ENCODE measurements at regions not wholly inside any gene's neighbourhood (a gene's known extent, or its start where the extent isn't known, plus 50 kb on each side); places are given as distances from the start of the nearest gene placed in this dataset.

- no peaks in the 10 kb centered on the region for H3K79me1 ChIP-seq (ENCODE audit: low read depth in 1 of 2, low read length in 2 of 2)
- CTCF ChIA-PET = interaction anchor here (0.8 kb wide), 1 partner anchor 401 kb away, joined by 3 read pairs; the partner anchor contains the start of gene UBE2E3
- H2BK15ac ChIP-seq (ENCODE audit: low read depth, low read length) = no peak overlapping the region; the same call in 2 of the 3 replicates
- H3K27ac ChIP-seq (ENCODE audit: insufficient read depth, low read length) = no peak overlapping the region
- H3K56ac ChIP-seq (ENCODE audit: extremely low read depth, insufficient read depth, low read length) = no peak overlapping the region
- H4K20me1 ChIP-seq (ENCODE audit: insufficient read depth, low read length) = no peaks in the 10 kb centered on the region
- H2AK5ac ChIP-seq (ENCODE audit: low read depth, low read length) = no peak overlapping the region
- H3K14ac ChIP-seq (replicated peaks; ENCODE audit: low read depth, low read length) = no peak overlapping the region
- no peak overlapping the region for H3K18ac ChIP-seq (ENCODE audit: low read depth, low read length)
- H2AFZ ChIP-seq (replicated peaks; ENCODE audit: low read length, poor library complexity) = no peak overlapping the region
- no peak overlapping the region for H4K5ac ChIP-seq (ENCODE audit: low read depth, low read length)
- DNase-seq = no peak
- H2BK20ac ChIP-seq (ENCODE audit: low read depth, low read length) = no peak overlapping the region
- TF ChIP-seq MXI1 (IDR thresholded peaks at IDR 0.05; ENCODE audit: borderline replicate concordance, low read depth, low read length) (no peak), BHLHE40 (IDR thresholded peaks at IDR 0.05; ENCODE audit: low read depth, low read length) (no peak), ELK1 (IDR thresholded peaks at IDR 0.05; ENCODE audit: borderline replicate concordance, low read depth, low read length) (no peak), RCOR1 (IDR thresholded peaks at IDR 0.05; ENCODE audit: insufficient replicate concordance, low read length) (no peak)
- no peak overlapping the region for H3K9ac ChIP-seq (ENCODE audit: low read depth, low read length)
- ATAC-seq (ENCODE audit: low read depth) = no peak
- dilution Hi-C loops (cut with HindIII; ENCODE audit: low sequenced_read_pairs, unreplicated experiment) = no loop called here
- H3K4me2 ChIP-seq (ENCODE audit: low read depth, low read length) = no peak overlapping the region
- POLR2A ChIA-PET (ENCODE audit: unreplicated experiment) = no interaction called here
- no peak overlapping the region for H3K4me3 ChIP-seq (ENCODE audit: insufficient read depth, low read depth, low read length)
- no peak overlapping the region for H4K91ac ChIP-seq (ENCODE audit: insufficient read depth, low read depth, low read length)
- in situ Hi-C loops (cut with MboI; ENCODE audit: low sequenced_read_pairs) = no loop called here
- H2AK9ac ChIP-seq (replicated peaks; ENCODE audit: low read depth, low read length, poor library complexity) = no peak overlapping the region
- no peaks in the 10 kb centered on the region for H3K9me3 ChIP-seq (ENCODE audit: control insufficient read depth, insufficient read depth, low read length)
- peaks cover 3% of the 10 kb centered on the region; the same call in 1 of the 2 replicates for H3K9me1 ChIP-seq (ENCODE audit: insufficient read depth, low read length)
- no peak overlapping the region for H3K23ac ChIP-seq (ENCODE audit: low read depth, low read length)
- H4K8ac ChIP-seq (ENCODE audit: low read depth in 2 of 2, low read length in 2 of 2) = no peak overlapping the region
- no TSS peak for BruUV-seq (replicated peaks)
- no CpG with 5 or more reads among the region's 2 CpGs for WGBS, 2 experiments (ENCODE audit: extremely low coverage in 2 of 2, insufficient read length in 1 of 2)
- intact Hi-C loops (cut with micrococcal nuclease) = loop anchor here (10.0 kb wide), 1 partner anchor 195 kb away; no protein-coding TSS in a partner anchor
- no peaks in the 10 kb centered on the region for H3K36me3 ChIP-seq (ENCODE audit: control insufficient read depth, insufficient read depth, low read length)
- no peaks in the 10 kb centered on the region for H3K27me3 ChIP-seq (ENCODE audit: control insufficient read depth, insufficient read depth, low read length)
- no peaks in the 10 kb centered on the region for H3K4me1 ChIP-seq (ENCODE audit: control insufficient read depth, insufficient read depth, low read length)
- no peak overlapping the region for H3K4ac ChIP-seq (ENCODE audit: low read depth, low read length)
- H2BK5ac ChIP-seq (ENCODE audit: low read depth, low read length, poor library complexity, severe bottlenecking) = no peak overlapping the region
- H2BK120ac ChIP-seq (ENCODE audit: low read depth, low read length) = no peak overlapping the region
These were observed 401.0 kb upstream of the UBE2E3 start for GRCh38 chr2:180579388-180579787.
